Naive thymus-derived CD4-positive, alpha-beta T cell (primary cell): ENCODE measurements at regions not wholly inside any gene's neighbourhood (a gene's known extent, or its start where the extent isn't known, plus 50 kb on each side); places are given as distances from the start of the nearest gene placed in this dataset.
A peak's percentile ranks its signal among the peaks of the same experiment; 100 is the strongest.
"Not testable (repeated sequence)": the region's sequence is repeated elsewhere in the genome, so short reads cannot be mapped to it uniquely, and the experiment has no call there.

Experiments
- ATAC-seq: fragments of 150-1000 bp; cut with Tn5 transposase; 2 replicates; pipeline ENCODE4 v1.10.0; 2021; ENCODE audit warnings: mild to moderate bottlenecking, moderate library complexity
- CTCF ChIA-PET: fragments of 350-600 bp; sonication (Branson Sonifier 250); formaldehyde crosslinking; loops from one replicate; lab custom pipeline; 2021; ENCODE audit warnings: antibody characterized with exemption; lab: Charles Lee
- POLR2A ChIA-PET: fragments of 350-600 bp; sonication (Branson Sonifier 250); formaldehyde crosslinking; loops from one replicate; lab custom pipeline; 2021; ENCODE audit warnings: antibody characterized with exemption, inconsistent platforms; lab: Charles Lee
- DNase-seq, 9 donors: peaks; one replicate each; pipeline versions ENCODE4 v3.0.0 to v3.0.0-alpha.2; 2020 to 2022; ENCODE audit warnings: mixed read lengths in 1 of 9
- H3K27ac ChIP-seq: one replicate; pipeline ENCODE4 v1.7.0; 2013; ENCODE audit warnings: mild to moderate bottlenecking, low read depth, low read length, moderate library complexity
- H3K27me3 ChIP-seq, 2 donors: one replicate each; pipeline ENCODE4 v1.7.0; 2013; ENCODE audit warnings: low read length in 2 of 2, mild to moderate bottlenecking in 2 of 2, moderate library complexity in 2 of 2; ENCODE audit not compliant: control insufficient read depth in 2 of 2, insufficient read depth in 2 of 2
- H3K36me3 ChIP-seq, 3 experiments: 1 replicate in 2 of 3; 2 replicates in 1 of 3; pipeline ENCODE4 v1.7.0; 2013; ENCODE audit warnings: low read length in 3 of 3, mild to moderate bottlenecking in 3 of 3, moderate library complexity in 1 of 3; ENCODE audit not compliant: insufficient read depth in 3 of 3, control insufficient read depth in 2 of 3
- H3K4me1 ChIP-seq, 2 donors: one replicate each; pipeline ENCODE4 v1.7.0; 2013; ENCODE audit warnings: low read length in 2 of 2, mild to moderate bottlenecking in 2 of 2, moderate library complexity in 1 of 2; ENCODE audit not compliant: control insufficient read depth in 2 of 2, insufficient read depth in 2 of 2
- H3K4me3 ChIP-seq: 2 replicates; pipeline ENCODE4 v1.7.0; 2013; ENCODE audit warnings: mild to moderate bottlenecking, low read length
- H3K9me3 ChIP-seq, 3 experiments: 1 replicate in 2 of 3; 2 replicates in 1 of 3; pipeline ENCODE4 v1.7.0; 2013; ENCODE audit warnings: low read length in 3 of 3; ENCODE audit not compliant: control insufficient read depth in 2 of 3
- H3K27ac Mint-ChIP-seq, 9 donors: one replicate each; pipeline ENCODE4 v1.8.0; 2020 to 2022; ENCODE audit warnings: mixed read lengths in 9 of 9, mild to moderate bottlenecking in 8 of 9, moderate library complexity in 5 of 9, inconsistent platforms in 2 of 9
- H3K27me3 Mint-ChIP-seq, 5 donors: one replicate each; pipeline ENCODE4 v1.8.0; 2021 to 2022; ENCODE audit warnings: mixed read lengths in 5 of 5, mild to moderate bottlenecking in 1 of 5
- H3K36me3 Mint-ChIP-seq, 5 donors: one replicate each; pipeline ENCODE4 v1.8.0; 2020 to 2022; ENCODE audit warnings: mixed read lengths in 5 of 5, mild to moderate bottlenecking in 3 of 5, inconsistent platforms in 1 of 5
- H3K4me1 Mint-ChIP-seq, 7 donors: one replicate each; pipeline ENCODE4 v1.8.0; 2020 to 2022; ENCODE audit warnings: mixed read lengths in 7 of 7, mild to moderate bottlenecking in 3 of 7, inconsistent platforms in 1 of 7
- H3K4me3 Mint-ChIP-seq, 10 donors: one replicate each; pipeline ENCODE4 v1.8.0; 2020 to 2022; ENCODE audit warnings: mild to moderate bottlenecking in 10 of 10, mixed read lengths in 10 of 10, moderate library complexity in 6 of 10, inconsistent platforms in 2 of 10
- H3K9me3 Mint-ChIP-seq, 11 donors: one replicate each; pipeline ENCODE4 v1.8.0; 2020 to 2022; ENCODE audit warnings: mixed read lengths in 11 of 11, mild to moderate bottlenecking in 4 of 11, inconsistent platforms in 1 of 11, moderate library complexity in 1 of 11
- intact Hi-C, 2 donors: fragments of 100-400 bp; cut with micrococcal nuclease; formaldehyde crosslinking; loops; one replicate each; pipeline ENCODE4 v1.15.1; 2023

- POLR2A ChIA-PET, H3K36me3 Mint-ChIP-seq, H3K27me3 ChIP-seq, H3K4me1 Mint-ChIP-seq, ATAC-seq, H3K36me3 ChIP-seq, H3K27ac Mint-ChIP-seq, H3K9me3 ChIP-seq, intact Hi-C loops, H3K27ac ChIP-seq, H3K4me3 Mint-ChIP-seq, CTCF ChIA-PET, DNase-seq, H3K4me3 ChIP-seq, H3K27me3 Mint-ChIP-seq: not testable (repeated sequence)
- peaks cover 0 to 29% (median 5%) of the 10 kb centered on the region in 11 donors for H3K9me3 Mint-ChIP-seq
- peaks cover 0 to 19% of the 10 kb centered on the region in 2 donors for H3K4me1 ChIP-seq
These were observed 199.1 kb upstream of the TRPC7 start for GRCh38 chr5:136564431-136564830.

- H3K4me1 Mint-ChIP-seq = no peaks in the 10 kb centered on the region
- H3K9me3 Mint-ChIP-seq = peaks cover 0 to 29% (median 6%) of the 10 kb centered on the region in 11 donors
- H3K27me3 Mint-ChIP-seq = no peaks in the 10 kb centered on the region
- no peaks in the 10 kb centered on the region for H3K27me3 ChIP-seq
- H3K4me3 Mint-ChIP-seq = no peak overlapping the region
- H3K9me3 ChIP-seq = no peaks in the 10 kb centered on the region
- ChIA-PET CTCF (no interaction called here), POLR2A (no interaction called here)
- no peaks in the 10 kb centered on the region for H3K36me3 ChIP-seq
- no peak overlapping the region for H3K4me3 ChIP-seq
- H3K27ac ChIP-seq = no peak overlapping the region
- H3K27ac Mint-ChIP-seq = no peak overlapping the region
- peak; percentile 24 for ATAC-seq
- peaks cover 0 to 19% of the 10 kb centered on the region in 2 donors for H3K4me1 ChIP-seq
- no peak for DNase-seq
- intact Hi-C loops = no loop called here
- H3K36me3 Mint-ChIP-seq = peaks cover 0 to 4% (median 0%) of the 10 kb centered on the region in 5 donors
These were observed 198.1 kb upstream of the TRPC7 start for GRCh38 chr5:136563489-136563888.

- Mint-ChIP-seq H3K9me3 (peaks cover 0 to 23% (median 9%) of the 10 kb centered on the region in 11 donors), H3K4me1 (no peaks in the 10 kb centered on the region), H3K4me3 (no peak overlapping the region), H3K27me3 (no peaks in the 10 kb centered on the region), H3K27ac (no peak overlapping the region), H3K36me3 (peaks cover 0 to 4% (median 0%) of the 10 kb centered on the region in 5 donors)
- Histone ChIP-seq H3K27me3 (no peaks in the 10 kb centered on the region), H3K36me3 (no peaks in the 10 kb centered on the region), H3K4me3 (no peak overlapping the region), H3K4me1 (peaks cover 0 to 19% of the 10 kb centered on the region in 2 donors), H3K9me3 (peaks cover 0 to 7% (median 0%) of the 10 kb centered on the region in 3 experiments), H3K27ac (no peak overlapping the region)
- DNase-seq (no peak), ATAC-seq (no peak)
- POLR2A ChIA-PET = no interaction called here
- intact Hi-C loops = no loop called here
- CTCF ChIA-PET = no interaction called here
These were observed 194.8 kb upstream of the TRPC7 start for GRCh38 chr5:136560126-136560525.

- no peak overlapping the region for H3K4me3 ChIP-seq
- Mint-ChIP-seq H3K27ac (no peak overlapping the region), H3K4me3 (no peak overlapping the region), H3K9me3 (peaks cover 0 to 22% (median 12%) of the 10 kb centered on the region in 11 donors), H3K4me1 (no peaks in the 10 kb centered on the region), H3K36me3 (peaks cover 0 to 4% (median 0%) of the 10 kb centered on the region in 5 donors), H3K27me3 (no peaks in the 10 kb centered on the region)
- H3K36me3 ChIP-seq = no peaks in the 10 kb centered on the region
- CTCF ChIA-PET = no interaction called here
- H3K27ac ChIP-seq = no peak overlapping the region
- DNase-seq (no peak), ATAC-seq (no peak)
- POLR2A ChIA-PET = no interaction called here
- intact Hi-C loops = no loop called here
- no peaks in the 10 kb centered on the region for H3K27me3 ChIP-seq
- H3K4me1 ChIP-seq = peaks cover 0 to 17% of the 10 kb centered on the region in 2 donors
- H3K9me3 ChIP-seq = peaks cover 0 to 7% (median 0%) of the 10 kb centered on the region in 3 experiments
These were observed 194.3 kb upstream of the TRPC7 start for GRCh38 chr5:136559651-136560050.

- H3K27me3 ChIP-seq, H3K27ac Mint-ChIP-seq, DNase-seq, H3K4me1 Mint-ChIP-seq, POLR2A ChIA-PET, H3K36me3 Mint-ChIP-seq, H3K9me3 ChIP-seq, H3K4me3 ChIP-seq, H3K4me1 ChIP-seq, H3K36me3 ChIP-seq, CTCF ChIA-PET, H3K27ac ChIP-seq, intact Hi-C loops, H3K4me3 Mint-ChIP-seq, ATAC-seq, H3K27me3 Mint-ChIP-seq: not testable (repeated sequence)
- peaks cover 0 to 39% (median 8%) of the 10 kb centered on the region in 11 donors for H3K9me3 Mint-ChIP-seq
These were observed 181.8 kb upstream of the TRPC7 start for GRCh38 chr5:136547096-136547495.

GRCh38 chr5:136546441-136546840 lies 181.1 kb upstream of the TRPC7 start:
- H3K4me1 ChIP-seq, H3K27ac ChIP-seq, H3K27ac Mint-ChIP-seq, DNase-seq, H3K4me3 ChIP-seq, H3K36me3 ChIP-seq, H3K27me3 Mint-ChIP-seq, POLR2A ChIA-PET, H3K4me3 Mint-ChIP-seq, intact Hi-C loops, H3K4me1 Mint-ChIP-seq, CTCF ChIA-PET, ATAC-seq, H3K9me3 ChIP-seq, H3K27me3 ChIP-seq, H3K36me3 Mint-ChIP-seq: not testable (repeated sequence)
- H3K9me3 Mint-ChIP-seq = peaks cover 0 to 45% (median 10%) of the 10 kb centered on the region in 11 donors

GRCh38 chr5:136545031-136545430 lies 179.7 kb upstream of the TRPC7 start:
- H3K4me1 ChIP-seq, DNase-seq, POLR2A ChIA-PET, intact Hi-C loops, H3K27ac Mint-ChIP-seq, H3K27me3 ChIP-seq, H3K4me1 Mint-ChIP-seq, H3K4me3 Mint-ChIP-seq, H3K4me3 ChIP-seq, H3K36me3 ChIP-seq, ATAC-seq, H3K9me3 ChIP-seq, H3K36me3 Mint-ChIP-seq, H3K27me3 Mint-ChIP-seq, H3K27ac ChIP-seq, CTCF ChIA-PET: not testable (repeated sequence)
- peaks cover 0 to 37% (median 6%) of the 10 kb centered on the region in 11 donors for H3K9me3 Mint-ChIP-seq
